ENCODE measurements at regions not wholly inside any gene's neighbourhood (a gene's known extent, or its start where the extent isn't known, plus 50 kb on each side); places are given as distances from the start of the nearest gene placed in this dataset.
"Not testable (repeated sequence)": the region's sequence is repeated elsewhere in the genome, so short reads cannot be mapped to it uniquely, and the experiment has no call there.

DNA sequence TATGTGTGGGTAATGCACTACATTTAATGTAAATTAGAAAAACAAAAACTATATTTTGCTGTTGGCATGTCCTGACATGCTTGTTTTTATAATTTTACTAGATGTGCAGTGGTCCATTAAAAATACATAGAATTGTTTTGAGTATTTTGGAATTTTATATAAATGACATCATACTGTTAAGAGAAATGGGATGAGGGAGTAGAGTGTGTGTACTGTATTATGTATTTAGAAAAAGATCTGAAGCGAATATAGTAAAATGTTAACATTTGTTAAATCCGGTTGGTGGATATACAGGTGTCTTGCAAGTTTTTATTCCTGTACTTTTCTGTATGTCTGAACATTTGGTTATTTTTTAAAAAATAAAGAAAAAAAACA, 288.4 kb upstream of the SATB1 start:
- DNase-seq (ENCODE audit: low spot score) (no peak), ATAC-seq (ENCODE audit: low read depth) (no peak)
- no peak overlapping the region for H3K27ac ChIP-seq (ENCODE audit: poor library complexity, severe bottlenecking)
- TF ChIP-seq, protein P1, sequence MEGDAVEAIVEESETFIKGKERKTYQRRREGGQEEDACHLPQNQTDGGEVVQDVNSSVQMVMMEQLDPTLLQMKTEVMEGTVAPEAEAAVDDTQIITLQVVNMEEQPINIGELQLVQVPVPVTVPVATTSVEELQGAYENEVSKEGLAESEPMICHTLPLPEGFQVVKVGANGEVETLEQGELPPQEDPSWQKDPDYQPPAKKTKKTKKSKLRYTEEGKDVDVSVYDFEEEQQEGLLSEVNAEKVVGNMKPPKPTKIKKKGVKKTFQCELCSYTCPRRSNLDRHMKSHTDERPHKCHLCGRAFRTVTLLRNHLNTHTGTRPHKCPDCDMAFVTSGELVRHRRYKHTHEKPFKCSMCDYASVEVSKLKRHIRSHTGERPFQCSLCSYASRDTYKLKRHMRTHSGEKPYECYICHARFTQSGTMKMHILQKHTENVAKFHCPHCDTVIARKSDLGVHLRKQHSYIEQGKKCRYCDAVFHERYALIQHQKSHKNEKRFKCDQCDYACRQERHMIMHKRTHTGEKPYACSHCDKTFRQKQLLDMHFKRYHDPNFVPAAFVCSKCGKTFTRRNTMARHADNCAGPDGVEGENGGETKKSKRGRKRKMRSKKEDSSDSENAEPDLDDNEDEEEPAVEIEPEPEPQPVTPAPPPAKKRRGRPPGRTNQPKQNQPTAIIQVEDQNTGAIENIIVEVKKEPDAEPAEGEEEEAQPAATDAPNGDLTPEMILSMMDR (IDR thresholded peaks at IDR 0.05; ENCODE audit: poor library complexity, severe bottlenecking), result no peak
- no peaks in the 10 kb centered on the region for H3K4me1 ChIP-seq (ENCODE audit: insufficient read depth, poor library complexity, severe bottlenecking)
- H3K9me3 ChIP-seq (ENCODE audit: severe bottlenecking), result peaks cover 2% of the 10 kb centered on the region
- H3K27me3 ChIP-seq (ENCODE audit: insufficient read depth, poor library complexity, severe bottlenecking), result no peaks in the 10 kb centered on the region
- H3K4me3 ChIP-seq (ENCODE audit: severe bottlenecking), result no peak overlapping the region
- no peaks in the 10 kb centered on the region for H3K36me3 ChIP-seq (ENCODE audit: low read depth)

DNA sequence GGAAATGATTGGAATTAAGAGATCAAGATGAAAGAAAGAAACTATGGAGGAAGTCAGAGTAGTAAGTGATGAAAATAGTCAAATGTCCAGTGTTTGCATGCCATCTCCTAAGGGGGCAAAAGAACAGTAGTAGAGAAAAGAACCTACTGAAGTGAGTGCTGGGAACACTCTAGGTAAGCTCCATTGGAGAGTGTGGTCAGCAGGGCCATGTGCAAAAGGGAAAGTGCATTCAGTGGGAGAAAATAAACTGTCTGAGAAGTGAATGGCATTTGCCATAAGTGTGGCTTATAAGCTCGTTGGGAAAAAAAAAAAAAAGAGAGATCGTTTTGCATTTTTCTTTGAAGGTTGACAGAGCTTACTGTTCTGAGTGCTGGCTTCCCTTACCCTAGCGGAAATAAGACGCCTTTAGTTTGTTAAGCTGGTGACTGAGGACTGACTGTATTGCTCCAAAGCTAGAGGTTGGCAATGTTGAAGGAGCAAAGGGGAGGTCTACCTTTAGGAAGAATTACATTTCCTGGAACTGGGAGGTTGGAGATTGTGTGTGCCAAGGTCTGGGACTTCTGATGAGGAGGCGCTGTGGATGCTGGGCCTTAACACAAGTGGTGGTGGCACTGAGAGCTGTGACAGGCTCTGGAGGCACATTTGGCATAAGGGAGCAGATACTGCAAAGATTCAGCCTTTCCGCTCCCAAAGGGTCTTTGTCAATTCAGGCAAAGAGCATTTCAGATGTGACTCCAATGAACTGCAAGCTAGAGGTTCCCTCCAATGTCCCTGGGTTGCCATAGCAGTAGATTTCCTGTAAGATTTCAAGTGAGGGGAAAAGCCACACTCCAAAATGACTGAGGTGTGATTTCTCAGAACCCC, 287.8 kb upstream of the SATB1 start:
- no peak for DNase-seq (ENCODE audit: low spot score)
- Histone ChIP-seq H3K27ac (ENCODE audit: poor library complexity, severe bottlenecking) (no peak overlapping the region), H3K4me1 (ENCODE audit: insufficient read depth, poor library complexity, severe bottlenecking) (no peaks in the 10 kb centered on the region), H3K27me3 (ENCODE audit: insufficient read depth, poor library complexity, severe bottlenecking) (no peaks in the 10 kb centered on the region), H3K4me3 (ENCODE audit: severe bottlenecking) (no peak overlapping the region), H3K9me3 (ENCODE audit: severe bottlenecking) (peaks cover 2% of the 10 kb centered on the region), H3K36me3 (ENCODE audit: low read depth) (no peaks in the 10 kb centered on the region)
- ATAC-seq (ENCODE audit: low read depth), result no peak
- TF ChIP-seq, protein P1 (IDR thresholded peaks at IDR 0.05; ENCODE audit: poor library complexity, severe bottlenecking), result no peak

DNA sequence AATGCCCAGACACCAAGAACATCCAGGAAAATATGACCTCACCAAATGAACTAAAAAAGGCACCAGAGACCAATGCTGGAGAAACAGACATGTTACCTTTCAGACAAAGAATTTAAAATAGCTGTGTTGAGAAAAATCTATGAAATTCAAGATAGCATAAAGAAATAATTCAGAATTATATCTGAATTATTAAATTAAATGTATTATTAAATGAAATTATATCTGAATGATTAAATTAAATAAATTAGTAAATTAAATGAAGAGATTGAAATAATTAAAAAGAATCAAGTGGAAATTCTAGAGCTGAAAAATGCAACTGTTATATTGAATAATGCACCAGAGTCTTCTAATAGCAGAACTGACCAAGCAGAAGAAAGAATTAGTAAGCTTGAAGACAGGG, 279.2 kb upstream of the SATB1 start:
- Histone ChIP-seq H3K4me3 (ENCODE audit: severe bottlenecking) (no peak overlapping the region), H3K9me3 (ENCODE audit: severe bottlenecking) (no peaks in the 10 kb centered on the region), H3K27ac (ENCODE audit: poor library complexity, severe bottlenecking) (no peak overlapping the region), H3K27me3 (ENCODE audit: insufficient read depth, poor library complexity, severe bottlenecking) (no peaks in the 10 kb centered on the region), H3K36me3 (ENCODE audit: low read depth) (no peaks in the 10 kb centered on the region), H3K4me1 (ENCODE audit: insufficient read depth, poor library complexity, severe bottlenecking) (no peaks in the 10 kb centered on the region)
- TF ChIP-seq, protein P1 (IDR thresholded peaks at IDR 0.05; ENCODE audit: poor library complexity, severe bottlenecking), result no peak
- DNase-seq (ENCODE audit: low spot score) (no peak), ATAC-seq (ENCODE audit: low read depth) (no peak)

DNA sequence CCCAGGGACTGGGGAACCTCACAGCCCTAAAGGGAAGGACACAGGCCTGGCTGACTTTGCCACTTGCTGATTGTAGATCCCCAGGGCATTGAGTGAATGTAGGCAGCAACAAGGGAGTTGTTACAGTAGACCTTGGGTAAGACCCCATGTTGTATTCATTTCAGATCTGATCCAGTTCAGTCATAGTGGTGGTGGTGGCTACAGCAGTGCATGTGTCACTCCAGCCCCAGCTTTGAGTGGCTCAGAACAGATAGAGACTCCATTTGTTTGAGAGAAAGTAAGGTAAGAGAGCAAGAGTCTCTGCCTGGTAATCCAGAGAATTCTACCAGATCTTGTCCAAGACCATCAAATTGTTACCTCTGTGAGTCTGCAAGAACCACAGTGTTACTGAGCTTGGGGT, 278.7 kb upstream of the SATB1 start:
- H3K4me1 ChIP-seq (ENCODE audit: insufficient read depth, poor library complexity, severe bottlenecking), result no peaks in the 10 kb centered on the region
- TF ChIP-seq, protein P1 (IDR thresholded peaks at IDR 0.05; ENCODE audit: poor library complexity, severe bottlenecking), result no peak
- H3K27me3 ChIP-seq (ENCODE audit: insufficient read depth, poor library complexity, severe bottlenecking), result no peaks in the 10 kb centered on the region
- no peak overlapping the region for H3K4me3 ChIP-seq (ENCODE audit: severe bottlenecking)
- no peak overlapping the region for H3K27ac ChIP-seq (ENCODE audit: poor library complexity, severe bottlenecking)
- no peaks in the 10 kb centered on the region for H3K9me3 ChIP-seq (ENCODE audit: severe bottlenecking)
- H3K36me3 ChIP-seq (ENCODE audit: low read depth), result no peaks in the 10 kb centered on the region
- ATAC-seq (ENCODE audit: low read depth) (no peak), DNase-seq (ENCODE audit: low spot score) (no peak)

DNA sequence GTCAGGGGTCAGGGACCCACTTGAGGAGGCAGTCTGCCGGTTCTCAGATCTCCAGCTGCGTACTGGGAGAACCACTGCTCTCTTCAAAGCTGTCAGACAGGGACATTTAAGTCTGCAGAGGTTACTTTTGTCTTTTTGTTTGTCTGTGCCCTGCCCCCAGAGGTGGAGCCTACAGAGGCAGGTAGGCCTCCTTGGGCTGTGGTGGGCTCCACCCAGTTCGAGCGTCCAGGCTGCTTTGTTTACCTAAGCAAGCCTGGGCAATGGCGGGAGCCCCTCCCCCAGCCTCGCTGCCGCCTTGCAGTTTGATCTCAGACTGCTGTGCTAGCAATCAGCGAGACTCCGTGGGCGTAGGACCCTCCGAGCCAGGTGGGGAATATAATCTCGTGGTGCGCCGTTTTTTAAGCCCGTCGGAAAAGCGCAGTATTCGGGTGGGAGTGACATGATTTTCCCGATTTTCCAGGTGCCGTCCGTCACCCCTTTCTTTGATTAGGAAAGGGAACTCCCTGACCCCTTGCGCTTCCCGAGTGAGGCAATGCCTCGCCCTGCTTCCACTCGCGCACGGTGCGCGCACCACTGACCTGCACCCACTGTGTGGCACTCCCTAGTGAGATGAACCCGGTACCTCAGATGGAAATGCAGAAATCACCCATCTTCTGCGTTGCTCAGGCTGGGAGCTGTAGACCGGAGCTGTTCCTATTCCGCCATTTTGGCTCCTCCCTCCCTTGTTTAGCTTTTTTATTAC, 268.6 kb upstream of the SATB1 start:
- not testable (repeated sequence) for DNase-seq (ENCODE audit: low spot score); H3K4me3 ChIP-seq (ENCODE audit: severe bottlenecking); H3K4me1 ChIP-seq (ENCODE audit: insufficient read depth, poor library complexity, severe bottlenecking); ATAC-seq (ENCODE audit: low read depth); H3K36me3 ChIP-seq (ENCODE audit: low read depth); H3K27ac ChIP-seq (ENCODE audit: poor library complexity, severe bottlenecking); H3K9me3 ChIP-seq (ENCODE audit: severe bottlenecking); H3K27me3 ChIP-seq (ENCODE audit: insufficient read depth, poor library complexity, severe bottlenecking)

Measured in RWPE2 (cell line).